NCI-H460 (cell line): ENCODE measurements at regions not wholly inside any gene's neighbourhood (a gene's known extent, or its start where the extent isn't known, plus 50 kb on each side); places are given as distances from the start of the nearest gene placed in this dataset.

Experiments used
- DNase-seq: peaks from one replicate; pipeline ENCODE4 v3.0.0-alpha.2; 2016; ENCODE audit warnings: low read depth; ENCODE audit errors: extremely low read depth

DNA sequence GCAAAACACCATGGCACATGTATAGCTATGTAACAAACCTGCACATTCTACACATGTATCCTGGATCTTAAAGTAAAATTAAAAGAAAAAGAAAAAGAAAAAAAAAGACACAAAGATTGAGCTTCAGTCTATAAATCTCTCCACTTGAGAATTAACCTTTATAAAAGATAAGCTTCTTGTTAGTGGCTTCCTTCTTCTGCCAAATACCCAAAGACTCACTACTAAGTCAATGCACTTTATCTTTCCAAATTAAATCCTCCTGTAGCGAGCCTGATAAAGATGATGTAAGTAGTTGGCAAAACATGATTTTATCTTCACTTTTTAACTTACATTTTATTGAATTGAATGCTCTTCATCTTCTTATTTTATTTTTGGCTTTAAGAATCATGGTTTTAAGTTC is 349.9 kb downstream of the TRIB2 start:
- DNase-seq: no peak

DNA sequence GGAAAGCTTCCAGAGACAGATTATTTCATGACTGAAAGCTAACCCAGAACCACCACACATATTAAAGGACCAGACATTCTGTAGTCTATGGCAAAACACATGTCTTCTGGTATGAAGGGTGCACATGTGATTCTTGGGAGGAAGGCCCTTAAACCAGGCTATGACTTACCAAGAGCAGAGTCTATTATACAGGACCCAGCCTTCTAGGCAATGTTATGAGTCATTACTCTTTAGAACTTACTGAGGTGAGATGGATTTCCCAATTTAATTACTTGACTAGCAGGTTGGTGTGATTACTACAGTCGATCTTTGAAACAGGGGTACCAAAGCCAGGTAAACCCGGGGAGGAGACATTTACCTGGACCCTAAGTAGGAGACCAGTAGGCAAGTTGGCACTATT is 350.8 kb downstream of the TRIB2 start:
- no peak for DNase-seq

DNA sequence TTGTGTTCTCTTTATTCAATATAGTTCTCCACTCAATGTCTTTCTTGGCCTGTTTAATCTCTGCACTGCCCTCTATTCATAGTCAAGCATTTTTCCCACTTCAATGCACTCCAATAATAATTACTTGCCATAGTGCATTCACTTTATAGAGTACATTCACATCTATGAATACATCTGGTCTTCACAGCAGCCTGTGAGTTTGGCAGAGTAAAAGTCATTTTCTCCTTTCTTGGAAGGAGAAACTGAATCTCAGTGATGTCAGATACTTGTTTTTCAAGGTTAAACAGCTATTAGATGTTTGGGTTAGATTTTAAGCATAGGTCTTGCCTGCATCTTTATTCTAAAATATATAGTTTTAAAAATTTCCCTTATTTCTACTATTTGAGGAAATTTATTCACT is 373.2 kb downstream of the TRIB2 start:
- no peak for DNase-seq

DNA sequence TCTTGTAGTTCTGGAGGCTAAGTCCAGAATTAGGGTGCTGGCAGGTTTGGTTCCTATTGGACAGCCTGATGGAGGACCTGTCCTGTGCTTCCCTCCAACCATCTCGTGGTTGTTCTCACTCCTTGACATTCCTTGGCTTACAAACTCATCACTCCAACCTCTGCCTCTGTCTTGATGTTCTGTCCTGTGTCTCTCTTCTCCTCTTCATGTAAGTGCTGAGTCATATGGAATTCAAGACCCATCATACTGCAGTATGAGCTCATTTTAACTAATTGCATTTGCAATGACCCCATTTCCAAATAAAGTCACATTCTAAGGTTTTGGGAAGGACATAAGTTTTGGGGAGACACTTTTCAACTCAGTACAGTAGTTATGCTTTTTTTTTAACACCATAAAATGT is 374.7 kb downstream of the TRIB2 start:
- DNase-seq: no peak

DNA sequence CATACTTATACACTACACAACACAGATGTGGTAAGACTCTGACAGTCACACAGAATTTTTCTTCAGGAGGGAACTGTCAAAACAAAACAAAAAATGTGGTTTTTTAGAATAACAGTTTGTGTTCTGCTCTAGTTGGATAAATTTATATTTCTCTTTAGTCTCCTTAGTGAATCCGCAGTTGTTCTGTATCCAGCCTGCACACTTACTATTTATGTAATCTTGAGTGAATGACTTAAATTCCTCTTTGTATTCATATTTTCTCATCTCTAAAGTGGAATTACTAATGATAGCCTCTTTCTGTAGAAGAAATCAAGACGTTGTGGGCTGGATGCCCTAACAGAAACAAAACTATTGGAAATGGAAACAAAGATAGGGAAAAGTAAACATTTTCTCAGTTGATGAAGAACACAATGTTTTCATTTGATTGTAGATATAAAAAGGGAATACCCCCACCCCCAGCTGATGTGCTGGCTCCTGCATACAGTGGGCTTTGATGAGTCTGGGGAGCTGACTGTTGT is 375.2 kb downstream of the TRIB2 start:
- DNase-seq: no peak

DNA sequence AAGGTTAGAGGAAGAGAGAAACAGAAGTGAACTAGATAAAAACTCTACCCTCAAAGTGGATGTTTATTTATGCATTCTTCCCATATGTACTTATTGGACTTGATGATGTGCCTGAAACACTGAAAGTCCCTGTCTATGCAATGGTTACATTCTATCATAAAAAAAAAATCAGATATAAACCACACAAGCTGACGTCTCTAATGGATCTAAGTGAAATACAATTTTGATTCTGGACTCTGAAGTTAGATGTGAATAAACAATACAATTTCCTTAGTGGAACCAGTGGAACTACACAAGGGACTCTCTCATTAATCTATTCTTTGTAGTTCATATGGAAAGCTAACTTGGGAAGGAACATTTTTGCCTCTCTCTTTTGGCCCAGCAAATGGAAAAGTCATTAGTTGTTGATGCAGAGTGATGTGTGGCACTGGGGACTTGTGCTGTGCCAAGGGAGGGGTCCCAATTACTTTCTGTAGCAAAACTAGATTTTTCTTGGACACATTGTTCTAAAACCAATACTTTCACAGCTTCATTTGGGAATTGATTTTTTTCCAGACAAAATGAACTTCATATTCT is 376.8 kb downstream of the TRIB2 start:
- DNase-seq: no peak

DNA sequence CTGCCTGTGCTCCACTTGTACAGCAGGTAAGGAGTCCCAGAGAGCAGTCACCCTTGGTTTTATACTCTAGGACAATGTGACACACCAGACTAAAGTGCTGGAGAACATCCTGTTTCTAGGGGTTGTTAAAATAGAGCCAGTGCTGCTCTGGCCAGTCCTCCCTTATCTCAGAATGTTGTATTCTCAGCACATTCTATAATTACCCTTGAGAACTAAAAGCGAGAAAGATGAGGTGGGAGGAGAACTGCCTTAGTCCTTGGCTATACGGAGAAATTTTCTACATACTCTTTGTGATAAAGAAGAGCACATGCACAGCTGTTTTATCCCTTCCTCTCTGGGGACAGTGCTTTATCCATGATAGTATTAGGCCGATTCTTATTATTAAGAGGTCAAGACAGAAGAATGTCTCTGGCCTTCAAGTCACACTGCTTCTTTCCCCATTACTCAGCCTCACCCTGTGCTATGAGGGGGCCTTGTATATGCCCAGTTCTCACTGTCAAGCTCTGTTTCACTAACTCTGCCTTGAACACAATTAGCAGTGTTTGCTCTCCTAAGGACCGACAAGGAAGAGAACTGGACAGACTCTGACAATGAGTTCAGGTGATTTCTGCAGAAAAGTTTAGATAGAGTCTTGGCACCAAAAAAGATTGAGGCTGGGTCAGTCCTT is 385.8 kb downstream of the TRIB2 start:
- DNase-seq: no peak

DNA sequence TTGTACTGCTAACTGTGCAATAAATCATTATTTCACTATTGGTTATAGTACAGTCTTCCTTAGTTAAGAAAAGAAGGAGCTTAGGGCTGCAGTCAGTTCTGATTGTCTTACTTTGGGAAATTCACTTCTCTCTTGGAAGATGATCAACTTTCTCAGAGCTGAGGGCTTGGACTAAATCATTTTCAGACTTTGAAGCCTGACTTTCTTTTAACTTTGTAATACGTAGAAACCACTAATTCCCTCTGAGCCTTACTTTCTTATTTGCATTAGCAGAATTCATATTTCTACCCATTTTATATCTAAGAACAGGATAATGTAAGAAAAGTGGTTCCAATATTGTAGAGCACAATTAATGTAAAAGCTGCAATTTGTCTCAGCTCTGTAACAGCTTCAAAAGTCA is 386.4 kb downstream of the TRIB2 start:
- no peak for DNase-seq

DNA sequence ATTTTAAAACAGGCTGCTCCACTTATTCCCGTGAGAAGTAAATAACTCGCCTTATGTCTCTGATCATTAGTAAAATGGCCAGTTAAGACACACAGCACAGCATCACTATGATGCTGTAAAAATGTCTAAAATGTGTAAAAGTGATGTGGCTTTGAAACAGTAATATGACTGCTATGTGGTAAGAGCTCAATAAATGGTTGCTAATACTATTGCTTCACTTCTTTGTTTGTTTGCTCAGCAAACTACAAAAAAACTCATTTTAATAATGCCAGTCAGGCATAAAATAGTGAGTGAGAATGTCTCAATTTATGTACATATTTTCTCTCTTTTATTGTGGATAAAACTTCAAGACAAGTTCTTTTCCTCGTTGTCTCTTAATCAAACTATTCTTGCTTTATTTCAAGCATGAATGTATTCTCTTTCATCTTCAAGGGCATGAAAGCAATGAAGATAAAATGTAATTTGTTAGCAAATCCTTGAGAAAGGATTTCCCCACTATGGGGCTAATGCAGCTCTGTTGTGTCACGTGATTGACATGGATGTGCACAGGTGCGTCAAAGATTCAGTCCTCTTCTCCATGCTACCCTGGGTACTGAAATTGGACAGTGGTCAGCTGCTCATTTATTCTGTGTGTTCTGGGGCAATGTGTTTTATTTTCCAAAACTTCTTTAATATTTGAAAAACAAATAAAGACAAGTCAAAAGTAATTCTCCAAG is 387.2 kb downstream of the TRIB2 start:
- no peak for DNase-seq

DNA sequence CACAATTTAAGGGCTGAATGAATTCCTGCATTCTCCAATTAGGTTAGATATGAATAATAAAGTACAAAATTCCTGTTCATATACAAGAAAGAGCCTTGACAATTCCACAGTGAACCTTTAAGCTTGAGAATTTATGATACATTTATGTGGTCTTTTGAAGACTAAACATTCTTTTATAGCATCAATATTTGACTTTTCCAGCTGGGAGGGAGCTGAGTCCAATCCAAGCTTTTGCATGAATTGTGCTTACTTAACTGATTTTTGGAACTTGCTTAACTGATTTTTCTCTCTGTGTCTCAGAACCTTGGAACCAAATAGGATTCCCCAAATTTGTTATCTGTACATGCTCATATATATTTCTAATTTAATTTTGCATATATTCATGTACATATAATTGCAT is 388.0 kb downstream of the TRIB2 start:
- no peak for DNase-seq

DNA sequence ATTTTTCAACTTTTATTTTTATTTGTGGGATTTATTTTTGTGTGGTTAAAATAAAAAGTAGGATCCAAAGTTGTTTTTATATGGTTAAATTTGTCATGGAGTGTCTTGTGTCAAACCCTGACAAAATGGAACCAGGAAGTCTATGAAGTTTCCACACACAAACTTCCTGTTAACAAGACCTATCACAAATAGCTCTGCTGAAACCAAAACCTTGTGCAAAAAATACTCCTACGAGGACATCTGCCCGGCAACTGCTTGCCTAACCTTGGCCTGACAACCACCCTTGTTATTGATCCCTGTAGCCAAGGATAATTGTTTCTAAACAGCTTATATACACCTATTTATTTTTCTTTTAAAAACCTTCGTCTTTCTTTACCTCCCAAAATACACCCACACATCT is 389.6 kb downstream of the TRIB2 start:
- no peak for DNase-seq

DNA sequence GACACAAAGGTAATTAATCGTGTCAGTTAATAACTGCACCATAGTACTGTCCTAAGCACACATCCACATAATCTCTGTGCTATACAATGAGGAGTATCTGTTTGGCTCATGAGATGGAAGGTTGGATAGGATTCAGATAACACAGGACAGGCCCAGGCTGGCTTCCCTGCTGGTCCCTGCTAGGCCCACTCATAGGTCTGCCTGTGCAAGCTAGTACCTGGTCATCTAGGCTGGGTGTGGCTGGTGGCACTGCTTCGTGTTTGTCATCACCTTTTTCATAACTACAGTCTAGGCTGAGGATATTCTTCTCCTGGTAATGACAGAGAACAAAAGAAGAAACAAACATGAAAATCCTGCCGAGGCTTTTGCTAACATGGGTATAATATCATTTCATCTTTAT is 392.8 kb downstream of the TRIB2 start:
- no peak for DNase-seq

DNA sequence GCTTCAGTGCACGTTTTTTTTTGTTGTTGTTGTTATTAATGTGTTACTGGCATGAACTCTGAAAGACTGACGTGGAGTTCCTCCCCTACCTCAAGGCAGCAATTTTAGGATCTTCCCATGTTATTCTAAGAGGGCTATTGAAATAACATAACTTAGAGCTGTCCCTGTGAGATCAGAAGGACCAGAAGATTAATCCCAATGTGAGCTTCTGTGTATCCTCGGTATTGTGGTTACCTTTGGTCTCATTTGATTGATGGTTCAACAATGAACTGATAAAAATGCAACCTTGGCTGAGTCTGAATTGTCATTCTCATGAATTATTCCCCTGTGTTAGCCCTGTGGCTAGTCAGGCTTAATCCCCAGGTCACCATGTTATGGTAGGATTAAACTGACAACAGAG is 394.1 kb downstream of the TRIB2 start:
- DNase-seq: no peak

DNA sequence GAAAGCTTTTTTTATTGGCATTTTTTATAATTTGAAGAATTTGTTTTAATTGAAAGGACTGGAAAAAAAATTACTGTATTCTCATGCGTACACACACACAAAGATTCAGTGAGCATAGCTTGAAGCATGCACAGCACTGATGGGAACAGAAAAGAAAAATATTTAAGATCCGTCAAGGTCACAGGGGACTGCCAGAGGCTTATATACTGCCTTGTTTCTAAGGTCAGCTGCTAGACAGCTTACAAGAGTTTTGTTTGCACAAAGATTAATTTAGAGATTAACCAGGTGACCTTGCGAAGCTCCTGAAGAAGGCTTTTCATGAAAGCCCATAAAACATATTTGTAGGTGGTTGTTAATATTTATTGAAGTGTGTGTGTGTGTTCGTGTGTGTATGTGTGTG is 396.3 kb downstream of the TRIB2 start:
- no peak for DNase-seq

DNA sequence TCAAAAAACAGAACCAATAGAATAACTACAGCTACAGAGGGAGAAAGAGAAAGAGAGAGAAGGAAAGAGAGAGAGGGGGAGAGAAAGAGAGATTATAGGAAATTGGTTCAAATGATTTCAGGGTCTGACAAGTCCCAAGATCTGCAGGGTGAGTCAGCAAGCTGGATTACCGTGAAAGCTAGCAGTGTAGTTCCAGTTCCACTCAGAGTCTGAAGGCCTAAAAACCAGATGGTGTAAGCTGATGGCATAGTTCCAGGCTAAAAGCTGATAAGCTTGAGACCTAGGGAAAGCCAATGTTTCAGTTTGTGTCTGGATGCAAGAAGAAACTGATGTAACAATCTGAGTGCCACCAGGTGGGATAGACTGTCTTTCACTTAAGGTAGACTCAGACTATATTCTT is 397.7 kb downstream of the TRIB2 start:
- DNase-seq: no peak

DNA sequence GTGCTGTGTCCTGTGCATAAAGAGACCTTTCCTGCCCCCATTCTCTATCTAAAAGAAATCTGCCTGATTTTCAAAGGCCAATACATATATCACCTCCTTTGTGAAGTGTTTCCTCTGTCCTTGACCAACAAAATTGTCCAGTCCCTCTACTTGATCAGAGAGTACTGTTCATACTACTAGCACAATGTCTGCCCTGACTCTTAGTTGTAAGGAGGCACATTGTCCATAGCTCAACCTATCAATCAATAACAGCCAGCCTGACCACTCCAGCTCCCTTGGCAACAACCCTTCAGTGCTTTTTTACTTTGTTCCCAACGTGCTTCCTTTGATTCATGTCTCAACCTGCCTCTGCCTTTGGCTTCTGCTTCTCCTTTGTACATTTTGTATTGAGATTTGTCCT is 398.9 kb downstream of the TRIB2 start:
- no peak for DNase-seq

DNA sequence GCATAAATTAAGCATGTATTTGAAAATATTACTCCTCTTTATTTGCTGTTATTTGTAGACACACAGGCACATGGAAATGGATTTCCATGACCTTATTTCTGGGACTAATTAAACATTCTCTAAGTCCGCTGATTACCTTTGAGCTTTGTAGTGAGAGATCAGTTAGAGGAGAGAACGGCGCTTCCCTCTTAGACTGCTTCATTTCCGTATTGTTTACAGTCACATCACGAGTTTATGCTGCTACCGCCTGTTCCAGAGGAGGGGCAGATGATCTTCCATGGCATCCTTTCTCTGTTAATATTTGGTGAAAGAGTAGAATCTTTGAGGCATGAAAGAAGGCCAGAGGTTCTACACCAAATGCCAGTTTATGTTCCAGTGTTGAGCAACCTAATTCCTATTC is 404.4 kb downstream of the TRIB2 start:
- DNase-seq: no peak

DNA sequence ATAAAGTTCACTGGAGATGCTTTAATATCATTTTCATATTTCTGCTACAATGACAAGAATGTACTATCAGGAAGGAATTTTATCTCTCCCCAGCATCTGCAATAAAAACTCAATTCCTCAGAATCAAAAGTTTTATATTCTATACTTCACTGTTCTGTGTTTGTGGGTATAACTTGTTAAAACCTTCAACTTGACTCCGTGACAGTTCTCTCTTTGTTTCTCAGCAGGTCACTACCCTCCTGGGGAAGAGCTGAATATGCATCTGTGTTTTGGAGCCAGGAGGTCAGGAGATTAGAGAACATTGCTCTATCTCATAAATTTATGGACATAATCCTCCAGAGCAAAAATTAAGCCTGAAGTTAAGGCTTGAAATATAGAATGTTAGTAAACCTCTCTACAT is 411.4 kb downstream of the TRIB2 start:
- no peak for DNase-seq

DNA sequence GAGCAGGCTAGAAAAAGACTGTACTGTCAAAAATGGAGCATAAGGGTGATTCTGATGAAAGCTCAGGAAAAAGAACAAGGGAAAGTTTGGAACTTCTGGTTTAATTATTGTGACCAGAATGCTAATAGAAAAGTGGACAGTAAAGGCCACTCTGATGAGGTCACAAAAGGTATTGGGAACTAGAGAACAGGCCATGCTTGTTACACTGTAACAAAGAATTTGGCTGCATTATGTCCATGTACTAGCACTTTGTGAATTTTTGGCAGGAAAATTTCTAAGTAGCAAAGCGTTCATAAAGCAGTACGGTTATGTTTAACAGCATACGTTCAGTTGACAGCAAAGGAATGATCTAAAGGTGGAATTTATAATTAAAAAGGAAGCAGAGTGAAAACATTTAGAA is 418.6 kb downstream of the TRIB2 start:
- no peak for DNase-seq

DNA sequence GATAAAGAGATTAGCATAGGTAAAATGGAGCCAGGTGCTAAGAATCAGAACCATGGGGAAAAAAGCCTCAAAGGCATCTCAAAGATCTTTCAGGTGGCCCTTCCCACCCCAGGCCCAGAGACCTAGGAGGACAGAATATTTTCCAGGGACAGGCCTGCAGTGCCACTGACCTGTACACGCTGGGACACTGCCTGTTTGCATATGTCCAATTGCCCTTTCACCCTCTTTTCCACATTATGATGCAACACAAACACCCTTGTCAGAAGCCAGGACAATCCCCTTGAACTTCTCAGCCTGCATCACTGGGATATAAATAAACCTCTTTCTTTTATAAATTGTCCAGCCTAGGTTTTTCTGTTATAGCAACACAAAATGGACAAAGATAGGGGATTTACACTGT is 419.1 kb downstream of the TRIB2 start:
- DNase-seq: no peak

DNA sequence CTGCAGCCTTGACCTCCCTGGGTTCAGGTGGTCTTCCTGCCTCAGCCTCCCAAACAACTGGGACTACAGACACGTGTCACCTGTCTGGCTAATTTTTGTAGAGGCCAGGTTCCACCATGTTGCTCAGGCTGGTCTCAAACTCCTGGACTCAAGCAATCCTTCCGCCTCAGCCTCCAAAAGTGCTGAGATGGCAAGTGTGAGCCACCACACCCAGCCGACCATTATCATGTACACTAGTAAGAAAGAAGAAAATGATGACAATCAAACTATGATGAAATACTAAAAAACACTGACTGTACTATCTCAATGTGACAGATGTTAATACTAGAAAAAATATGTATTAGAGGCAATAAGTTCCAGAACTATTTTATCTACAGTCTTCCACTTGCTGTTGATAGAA is 420.9 kb downstream of the TRIB2 start:
- DNase-seq: no peak

DNA sequence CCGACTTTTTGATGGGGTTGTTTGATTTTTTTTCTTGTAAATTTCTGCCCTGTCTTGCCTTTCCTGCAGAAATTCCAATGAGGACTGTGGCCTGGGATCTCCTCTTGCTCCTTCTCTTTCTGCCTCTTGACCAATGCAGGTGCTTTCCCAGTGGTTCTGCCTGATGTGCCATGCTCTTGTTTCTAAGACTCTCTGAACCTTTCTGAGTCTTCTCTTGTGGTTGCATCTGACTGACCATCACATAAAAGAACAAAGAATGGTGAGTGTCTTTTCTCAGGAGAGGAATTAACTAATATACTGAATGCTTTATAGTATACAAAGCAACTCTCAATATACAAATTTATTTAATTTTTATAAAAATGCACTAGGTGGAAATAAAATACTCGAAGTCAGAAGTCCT is 424.6 kb downstream of the TRIB2 start:
- DNase-seq: no peak
